Colonic mucosa (tissue), 4 donors: ENCODE measurements at regions not wholly inside any gene's neighbourhood (a gene's known extent, or its start where the extent isn't known, plus 50 kb on each side); places are given as distances from the start of the nearest gene placed in this dataset.

Experiments
- DNase-seq: peaks from one replicate; pipeline ENCODE4 v3.0.0-alpha.2; 2020
- H3K27ac ChIP-seq: fragments of 200-600 bp; one replicate; pipeline ENCODE4 v1.8.0; 2021
- H3K27me3 ChIP-seq: fragments of 200-600 bp; one replicate; pipeline ENCODE4 v1.8.0; 2021
- H3K36me3 ChIP-seq: fragments of 200-600 bp; one replicate; pipeline ENCODE4 v1.8.0; 2021
- H3K4me1 ChIP-seq: fragments of 200-600 bp; one replicate; pipeline ENCODE4 v1.8.0; 2021; ENCODE audit warnings: mild to moderate bottlenecking
- H3K4me3 ChIP-seq: fragments of 200-600 bp; one replicate; pipeline ENCODE4 v1.8.0; 2021
- H3K9ac ChIP-seq, 2 donors: one replicate each; pipeline ENCODE4 v1.7.0; 2013; ENCODE audit warnings: control low read depth in 2 of 2, low read depth in 2 of 2, low read length in 2 of 2
- H3K9me3 ChIP-seq: fragments of 200-600 bp; one replicate; pipeline ENCODE4 v1.8.0; 2021
- intact Hi-C: fragments of 100-400 bp; cut with DNase I; formaldehyde crosslinking; loops from one replicate; pipeline ENCODE4 v1.14.1; 2022
- TF ChIP-seq, protein P1 (sequence below): fragments of 200-600 bp; IDR thresholded peaks from one replicate; pipeline ENCODE4 v1.8.0; 2022; ENCODE audit warnings: antibody characterized with exemption, mild to moderate bottlenecking
- donor health status: healthy.
- donor health status: DM: no; HTN: no; CAD: no.
- donor health status: DM: no; HTN: no; CAD: no.

DNA sequence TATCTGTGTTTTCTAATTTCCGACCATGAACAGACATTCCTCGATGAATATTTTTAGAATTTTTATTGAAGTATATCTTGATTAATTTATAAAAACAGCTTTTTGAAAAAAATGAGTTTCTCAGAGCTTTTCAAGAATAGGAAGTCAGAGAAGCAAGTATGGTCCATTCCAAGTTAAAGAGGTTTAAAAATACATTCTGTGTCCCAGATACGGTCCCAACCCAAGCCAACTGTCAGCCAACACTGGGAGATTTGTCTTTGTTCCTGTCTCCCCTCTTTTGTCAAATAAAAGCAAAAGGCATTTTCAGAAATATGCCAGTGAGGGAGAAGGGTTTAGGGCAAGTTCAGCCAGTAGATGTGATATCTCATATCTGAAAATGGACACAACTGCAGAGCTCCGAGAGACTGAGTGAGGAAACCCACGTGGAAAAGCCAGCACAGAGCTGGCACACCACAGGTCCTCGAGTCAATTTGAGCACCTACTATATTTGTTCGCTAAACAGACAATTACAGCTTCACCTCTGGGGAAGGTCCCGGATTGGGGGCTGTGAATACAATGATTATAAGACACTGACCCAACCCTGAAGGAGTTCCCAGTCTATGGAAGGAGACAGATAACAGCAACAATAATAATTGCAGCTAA is 59.8 kb downstream of the C11orf91 start:
- TF ChIP-seq, protein P1, sequence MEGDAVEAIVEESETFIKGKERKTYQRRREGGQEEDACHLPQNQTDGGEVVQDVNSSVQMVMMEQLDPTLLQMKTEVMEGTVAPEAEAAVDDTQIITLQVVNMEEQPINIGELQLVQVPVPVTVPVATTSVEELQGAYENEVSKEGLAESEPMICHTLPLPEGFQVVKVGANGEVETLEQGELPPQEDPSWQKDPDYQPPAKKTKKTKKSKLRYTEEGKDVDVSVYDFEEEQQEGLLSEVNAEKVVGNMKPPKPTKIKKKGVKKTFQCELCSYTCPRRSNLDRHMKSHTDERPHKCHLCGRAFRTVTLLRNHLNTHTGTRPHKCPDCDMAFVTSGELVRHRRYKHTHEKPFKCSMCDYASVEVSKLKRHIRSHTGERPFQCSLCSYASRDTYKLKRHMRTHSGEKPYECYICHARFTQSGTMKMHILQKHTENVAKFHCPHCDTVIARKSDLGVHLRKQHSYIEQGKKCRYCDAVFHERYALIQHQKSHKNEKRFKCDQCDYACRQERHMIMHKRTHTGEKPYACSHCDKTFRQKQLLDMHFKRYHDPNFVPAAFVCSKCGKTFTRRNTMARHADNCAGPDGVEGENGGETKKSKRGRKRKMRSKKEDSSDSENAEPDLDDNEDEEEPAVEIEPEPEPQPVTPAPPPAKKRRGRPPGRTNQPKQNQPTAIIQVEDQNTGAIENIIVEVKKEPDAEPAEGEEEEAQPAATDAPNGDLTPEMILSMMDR: no peak
- no peaks in the 10 kb centered on the region for H3K4me1 ChIP-seq
- no peaks in the 10 kb centered on the region for H3K27me3 ChIP-seq
- H3K27ac ChIP-seq: no peak overlapping the region
- H3K9ac ChIP-seq: no peak overlapping the region
- no peaks in the 10 kb centered on the region for H3K36me3 ChIP-seq
- no peak overlapping the region for H3K4me3 ChIP-seq
- DNase-seq: no peak
- no peaks in the 10 kb centered on the region for H3K9me3 ChIP-seq
- intact Hi-C loops: no loop called here

DNA sequence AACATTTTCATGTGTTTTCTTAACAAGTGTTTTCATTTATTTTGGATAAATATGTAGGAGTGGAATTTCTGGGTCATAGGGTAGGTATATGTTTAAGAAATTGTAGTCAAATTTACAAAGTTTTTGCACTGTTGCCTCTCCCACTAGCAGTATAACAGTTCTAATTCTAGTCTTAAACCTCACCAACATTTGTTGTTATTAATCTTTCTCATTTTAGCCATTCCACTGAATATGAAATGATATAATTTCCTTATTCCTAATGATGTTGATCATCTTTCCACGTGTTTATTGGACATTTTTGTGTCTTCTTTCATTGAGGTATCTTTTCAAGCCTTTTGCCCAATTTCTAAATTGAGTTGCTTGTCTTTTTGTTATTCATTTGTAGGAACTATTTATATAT is 62.0 kb downstream of the C11orf91 start:
- Histone ChIP-seq H3K9me3 (no peaks in the 10 kb centered on the region), H3K4me3 (no peak overlapping the region), H3K36me3 (no peaks in the 10 kb centered on the region), H3K4me1 (no peaks in the 10 kb centered on the region), H3K9ac (no peak overlapping the region), H3K27ac (no peak overlapping the region), H3K27me3 (no peaks in the 10 kb centered on the region)
- intact Hi-C loops: no loop called here
- TF ChIP-seq, protein P1: no peak
- DNase-seq: no peak

DNA sequence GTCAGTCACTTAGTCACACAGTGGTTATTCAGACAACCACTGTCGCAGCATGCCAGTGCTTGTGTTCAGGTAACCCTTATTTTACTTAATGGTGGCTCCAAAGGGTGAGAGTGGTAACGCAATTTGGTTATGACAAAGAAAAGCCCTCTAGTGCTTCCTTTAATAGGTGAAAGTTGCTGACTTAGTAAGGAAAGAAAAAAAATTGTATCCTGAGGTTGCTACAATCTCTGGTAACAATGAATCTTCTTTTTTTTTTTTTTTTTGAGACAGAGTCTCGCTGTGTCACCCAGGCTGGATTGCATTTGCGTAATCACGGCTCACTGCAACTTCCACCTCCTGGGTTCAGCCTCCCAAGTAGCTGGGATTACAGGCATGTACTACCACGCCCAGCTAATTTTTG is 64.5 kb downstream of the C11orf91 start:
- DNase-seq: no peak
- Histone ChIP-seq H3K9ac (no peak overlapping the region), H3K27me3 (no peaks in the 10 kb centered on the region), H3K27ac (no peak overlapping the region), H3K4me3 (no peak overlapping the region), H3K4me1 (no peaks in the 10 kb centered on the region), H3K36me3 (no peaks in the 10 kb centered on the region), H3K9me3 (no peaks in the 10 kb centered on the region)
- intact Hi-C loops: no loop called here
- TF ChIP-seq, protein P1: no peak

DNA sequence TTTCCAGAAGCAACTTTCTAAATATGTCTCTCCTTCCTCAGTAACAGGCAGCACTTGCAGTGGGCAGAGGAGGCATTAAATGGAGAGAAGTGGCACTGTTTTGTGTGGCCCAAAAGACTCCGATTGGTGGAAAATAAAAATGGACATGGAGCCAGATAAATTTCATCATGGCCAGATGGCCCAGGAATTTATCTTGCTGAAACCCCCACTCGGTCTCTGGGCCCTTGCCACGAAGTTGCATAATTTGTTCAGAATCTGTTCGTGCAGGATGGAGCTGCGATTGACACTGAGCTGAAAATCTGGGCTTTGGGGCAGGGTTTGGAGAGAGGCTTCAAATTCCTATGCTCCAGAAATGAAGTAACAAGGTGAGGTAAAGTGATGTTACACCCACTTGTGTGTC is 65.5 kb downstream of the C11orf91 start:
- Histone ChIP-seq H3K9ac (no peak overlapping the region), H3K4me1 (no peaks in the 10 kb centered on the region), H3K36me3 (no peaks in the 10 kb centered on the region), H3K27me3 (no peaks in the 10 kb centered on the region), H3K9me3 (no peaks in the 10 kb centered on the region), H3K4me3 (no peak overlapping the region), H3K27ac (no peak overlapping the region)
- intact Hi-C loops: no loop called here
- TF ChIP-seq, protein P1: no peak
- no peak for DNase-seq

DNA sequence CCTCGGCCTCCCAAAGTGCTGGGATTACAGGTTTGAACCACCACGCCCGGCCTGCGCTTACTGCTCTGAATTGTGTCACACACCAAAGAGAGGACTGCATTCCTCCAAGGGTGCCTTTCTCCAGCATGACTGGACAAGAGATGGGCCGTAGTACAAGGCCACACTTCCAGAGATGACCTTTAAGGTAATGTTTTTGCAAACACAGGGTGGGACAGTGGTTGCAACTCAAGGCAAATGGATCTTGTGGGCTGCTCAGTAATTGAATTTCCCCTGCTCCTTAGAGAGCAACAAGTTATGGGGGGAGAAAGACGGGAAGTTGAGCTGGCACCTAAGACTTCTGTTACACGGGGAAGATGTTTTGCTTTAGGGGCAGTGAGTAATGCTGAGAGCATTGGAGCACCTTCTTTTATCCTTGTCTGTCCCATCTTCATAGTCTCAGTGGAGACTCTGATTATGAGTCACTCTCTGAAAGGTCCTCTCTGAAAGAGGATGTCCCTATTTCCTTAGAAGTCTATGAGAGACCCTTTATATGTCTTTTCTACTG is 66.3 kb downstream of the C11orf91 start:
- Histone ChIP-seq H3K9ac (no peak overlapping the region), H3K27me3 (no peaks in the 10 kb centered on the region), H3K27ac (no peak overlapping the region), H3K36me3 (no peaks in the 10 kb centered on the region), H3K9me3 (no peaks in the 10 kb centered on the region), H3K4me1 (no peaks in the 10 kb centered on the region), H3K4me3 (no peak overlapping the region)
- intact Hi-C loops: no loop called here
- no peak for DNase-seq
- TF ChIP-seq, protein P1: no peak
